ENCODE measurements at regions not wholly inside any gene's neighbourhood (a gene's known extent, or its start where the extent isn't known, plus 50 kb on each side); places are given as distances from the start of the nearest gene placed in this dataset.

DNA sequence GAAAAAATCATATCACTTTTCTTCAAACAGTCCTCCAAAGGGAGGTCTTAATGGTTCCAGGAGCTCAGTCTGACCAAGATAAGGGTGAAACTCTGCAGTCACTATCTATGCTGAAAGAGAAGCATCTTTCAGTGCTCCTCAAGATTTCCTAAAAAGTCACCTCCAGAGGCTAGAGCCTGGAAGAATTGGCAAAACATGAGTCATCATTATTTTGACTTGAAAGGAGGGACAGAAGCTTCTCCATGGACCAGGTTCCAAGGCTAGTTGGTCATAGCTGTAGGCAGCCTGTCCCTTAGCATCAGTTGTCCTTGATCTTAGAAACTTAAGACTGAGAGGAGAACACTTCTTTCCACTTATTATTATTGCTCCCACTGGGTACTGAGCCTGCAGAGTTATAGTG lies 219.0 kb upstream of the ASIC2 start:
- TF ChIP-seq, protein P1, sequence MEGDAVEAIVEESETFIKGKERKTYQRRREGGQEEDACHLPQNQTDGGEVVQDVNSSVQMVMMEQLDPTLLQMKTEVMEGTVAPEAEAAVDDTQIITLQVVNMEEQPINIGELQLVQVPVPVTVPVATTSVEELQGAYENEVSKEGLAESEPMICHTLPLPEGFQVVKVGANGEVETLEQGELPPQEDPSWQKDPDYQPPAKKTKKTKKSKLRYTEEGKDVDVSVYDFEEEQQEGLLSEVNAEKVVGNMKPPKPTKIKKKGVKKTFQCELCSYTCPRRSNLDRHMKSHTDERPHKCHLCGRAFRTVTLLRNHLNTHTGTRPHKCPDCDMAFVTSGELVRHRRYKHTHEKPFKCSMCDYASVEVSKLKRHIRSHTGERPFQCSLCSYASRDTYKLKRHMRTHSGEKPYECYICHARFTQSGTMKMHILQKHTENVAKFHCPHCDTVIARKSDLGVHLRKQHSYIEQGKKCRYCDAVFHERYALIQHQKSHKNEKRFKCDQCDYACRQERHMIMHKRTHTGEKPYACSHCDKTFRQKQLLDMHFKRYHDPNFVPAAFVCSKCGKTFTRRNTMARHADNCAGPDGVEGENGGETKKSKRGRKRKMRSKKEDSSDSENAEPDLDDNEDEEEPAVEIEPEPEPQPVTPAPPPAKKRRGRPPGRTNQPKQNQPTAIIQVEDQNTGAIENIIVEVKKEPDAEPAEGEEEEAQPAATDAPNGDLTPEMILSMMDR (IDR thresholded peaks at IDR 0.05), result no peak
- TF ChIP-seq POLR2A (IDR thresholded peaks at IDR 0.05), result no peak
- no peaks in the 10 kb centered on the region for H3K27me3 ChIP-seq
- H3K4me3 ChIP-seq, result no peak overlapping the region
- no peaks in the 10 kb centered on the region for H3K36me3 ChIP-seq
- DNase-seq, result no peak
- H3K4me1 ChIP-seq, result no peaks in the 10 kb centered on the region
- H3K27ac ChIP-seq, result no peak overlapping the region
- H3K9me3 ChIP-seq, result no peaks in the 10 kb centered on the region

DNA sequence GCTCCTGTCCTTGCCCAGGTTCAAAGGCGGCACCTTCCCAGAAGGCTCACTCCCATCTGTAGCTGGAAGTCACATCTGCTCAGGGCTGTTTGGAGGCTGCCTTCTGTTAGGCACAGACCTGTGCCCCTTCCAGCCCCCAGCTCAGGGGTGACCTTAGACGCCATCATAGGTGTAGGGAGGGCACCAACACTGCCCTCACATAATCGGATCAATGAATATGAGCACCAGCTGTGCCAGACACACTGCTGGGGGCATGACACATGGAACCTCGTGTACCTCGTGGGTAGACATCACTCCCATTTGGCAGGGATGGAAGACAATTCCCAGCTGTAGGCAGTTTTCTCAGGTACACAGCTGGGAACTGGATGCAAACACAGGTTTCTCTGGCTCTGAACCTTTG lies 220.7 kb upstream of the ASIC2 start:
- no peak overlapping the region for H3K4me3 ChIP-seq
- no peaks in the 10 kb centered on the region for H3K36me3 ChIP-seq
- H3K27ac ChIP-seq, result no peak overlapping the region

GRCh38 chr17:33514369-33514768 lies 221.3 kb upstream of the ASIC2 start:
- Histone ChIP-seq H3K36me3 (no peaks in the 10 kb centered on the region), H3K27ac (no peak overlapping the region), H3K9me3 (no peaks in the 10 kb centered on the region), H3K27me3 (no peaks in the 10 kb centered on the region), H3K4me1 (no peaks in the 10 kb centered on the region), H3K4me3 (no peak overlapping the region)
- no peak for DNase-seq
- no peak for TF ChIP-seq POLR2A (IDR thresholded peaks at IDR 0.05)
- TF ChIP-seq, protein P1 (IDR thresholded peaks at IDR 0.05), result no peak

More for the DNA sequence above, 220.7 kb upstream of the ASIC2 start:
- no peaks in the 10 kb centered on the region for H3K4me1 ChIP-seq
- TF ChIP-seq, protein P1 (IDR thresholded peaks at IDR 0.05), result no peak
- TF ChIP-seq POLR2A (IDR thresholded peaks at IDR 0.05), result no peak
- DNase-seq, result no peak
- no peaks in the 10 kb centered on the region for H3K27me3 ChIP-seq
- no peaks in the 10 kb centered on the region for H3K9me3 ChIP-seq

- TF ChIP-seq, protein P1 (IDR thresholded peaks at IDR 0.05), result no peak
- TF ChIP-seq POLR2A (IDR thresholded peaks at IDR 0.05), result no peak
- no peaks in the 10 kb centered on the region for H3K4me1 ChIP-seq
- no peaks in the 10 kb centered on the region for H3K36me3 ChIP-seq
- H3K27ac ChIP-seq, result no peak overlapping the region
- no peaks in the 10 kb centered on the region for H3K27me3 ChIP-seq
- H3K9me3 ChIP-seq, result no peaks in the 10 kb centered on the region
- no peak overlapping the region for H3K4me3 ChIP-seq
- DNase-seq, result no peak
These were observed 222.9 kb upstream of the ASIC2 start for GRCh38 chr17:33515974-33516373.

- no peaks in the 10 kb centered on the region for H3K27me3 ChIP-seq
- H3K4me3 ChIP-seq, result no peak overlapping the region
- no peak for DNase-seq
- H3K4me1 ChIP-seq, result no peaks in the 10 kb centered on the region
- TF ChIP-seq POLR2A (IDR thresholded peaks at IDR 0.05), result no peak
- TF ChIP-seq, protein P1 (IDR thresholded peaks at IDR 0.05), result no peak
- no peaks in the 10 kb centered on the region for H3K9me3 ChIP-seq
- H3K27ac ChIP-seq, result no peak overlapping the region
- H3K36me3 ChIP-seq, result no peaks in the 10 kb centered on the region
These were observed 223.6 kb upstream of the ASIC2 start for GRCh38 chr17:33516645-33517044.

GRCh38 chr17:33517746-33518145 lies 224.7 kb upstream of the ASIC2 start:
- no peak overlapping the region for H3K4me3 ChIP-seq
- no peaks in the 10 kb centered on the region for H3K27me3 ChIP-seq
- H3K4me1 ChIP-seq, result no peaks in the 10 kb centered on the region
- no peak for DNase-seq
- no peaks in the 10 kb centered on the region for H3K9me3 ChIP-seq
- H3K36me3 ChIP-seq, result no peaks in the 10 kb centered on the region
- no peak overlapping the region for H3K27ac ChIP-seq
- TF ChIP-seq POLR2A (IDR thresholded peaks at IDR 0.05), result no peak

Measured in Peyer's patch (tissue), 4 donors.